CD4-positive, alpha-beta T cell (primary cell): ENCODE measurements at regions not wholly inside any gene's neighbourhood (a gene's known extent, or its start where the extent isn't known, plus 50 kb on each side); places are given as distances from the start of the nearest gene placed in this dataset.
"Not testable (repeated sequence)": the region's sequence is repeated elsewhere in the genome, so short reads cannot be mapped to it uniquely, and the experiment has no call there.

Experiments
- ATAC-seq: fragments of 200-7000 bp; cut with Tn5 transposase; one replicate; pipeline ENCODE4 v1.10.0; 2022; ENCODE audit warnings: mild to moderate bottlenecking; ENCODE audit not compliant: poor library complexity
- CTCF ChIA-PET: fragments of 350-600 bp; sonication (Branson Sonifier 250); formaldehyde crosslinking; loops from one replicate; lab custom pipeline; 2021; ENCODE audit warnings: antibody characterized with exemption, inconsistent platforms; lab: Charles Lee
- POLR2A ChIA-PET: fragments of 350-600 bp; sonication (Branson Sonifier 250); formaldehyde crosslinking; loops from one replicate; lab custom pipeline; 2021; ENCODE audit warnings: antibody characterized with exemption, inconsistent platforms; lab: Charles Lee
- DNase-seq, 14 experiments: peaks; one replicate each; pipeline ENCODE4 v3.0.0-alpha.2; 2013 to 2020; ENCODE audit warnings: mixed read lengths in 2 of 14
- H3K27ac ChIP-seq, 2 donors: one replicate each; pipeline versions ENCODE4 v1.5.1 to v1.7.0; 2013; ENCODE audit warnings: low read length in 2 of 2, low read depth in 1 of 2, mild to moderate bottlenecking in 1 of 2
- H3K27me3 ChIP-seq, 2 experiments: 1 replicate in 1 of 2; 2 replicates in 1 of 2; pipeline versions ENCODE4 v1.6.1 to v1.7.0; 2013; ENCODE audit warnings: low read length in 2 of 2, control low read depth in 1 of 2, mild to moderate bottlenecking in 1 of 2, moderate library complexity in 1 of 2; ENCODE audit not compliant: insufficient read depth in 2 of 2, control insufficient read depth in 1 of 2
- H3K36me3 ChIP-seq: one replicate; pipeline ENCODE4 v1.6.1; 2013; ENCODE audit warnings: low read length, control low read depth; ENCODE audit not compliant: insufficient read depth
- H3K4me1 ChIP-seq: one replicate; pipeline ENCODE4 v1.6.1; 2013; ENCODE audit warnings: low read length, control low read depth; ENCODE audit not compliant: insufficient read depth
- H3K4me3 ChIP-seq: one replicate; pipeline ENCODE4 v1.5.1; 2013; ENCODE audit warnings: mild to moderate bottlenecking, low read length, moderate library complexity
- H3K9me3 ChIP-seq, 2 experiments: 1 replicate in 1 of 2; 2 replicates in 1 of 2; pipeline versions ENCODE4 v1.6.1 to v1.7.0; 2013; ENCODE audit warnings: low read length in 2 of 2, mild to moderate bottlenecking in 2 of 2, control low read depth in 1 of 2, moderate library complexity in 1 of 2; ENCODE audit not compliant: control insufficient read depth in 1 of 2, insufficient read depth in 1 of 2
- H3K27ac Mint-ChIP-seq: one replicate; pipeline ENCODE4 v1.8.0; 2020; ENCODE audit warnings: mixed read lengths
- H3K27me3 Mint-ChIP-seq: one replicate; pipeline ENCODE4 v1.8.0; 2021; ENCODE audit warnings: mixed read lengths
- H3K36me3 Mint-ChIP-seq: one replicate; pipeline ENCODE4 v1.8.0; 2021; ENCODE audit warnings: low read depth, mixed read lengths
- H3K4me1 Mint-ChIP-seq: one replicate; pipeline ENCODE4 v1.8.0; 2021; ENCODE audit warnings: low read depth, mixed read lengths
- H3K4me3 Mint-ChIP-seq: one replicate; pipeline ENCODE4 v1.8.0; 2020; ENCODE audit warnings: mild to moderate bottlenecking, mixed read lengths
- H3K9me3 Mint-ChIP-seq: one replicate; pipeline ENCODE4 v1.8.0; 2020; ENCODE audit warnings: mixed read lengths
- CTCF ChIP-seq: fragments of 200-600 bp; IDR thresholded peaks from one replicate; pipeline ENCODE4 v1.8.0; 2022; ENCODE audit warnings: antibody characterized with exemption, mild to moderate bottlenecking
- intact Hi-C, 2 experiments: fragments of 100-400 bp; cut with DNase I in 1 of 2; cut with micrococcal nuclease in 1 of 2; formaldehyde crosslinking; loops; one replicate each; pipeline versions ENCODE4 v1.15.1 to v1.9.0; 2023 to 2025; cut with DNase I, micrococcal nuclease

- POLR2A ChIA-PET: no interaction called here
- H3K27me3 ChIP-seq: no peaks in the 10 kb centered on the region
- Mint-ChIP-seq H3K27ac (no peak overlapping the region), H3K4me1 (no peaks in the 10 kb centered on the region), H3K4me3 (no peak overlapping the region), H3K27me3 (no peaks in the 10 kb centered on the region), H3K9me3 (no peaks in the 10 kb centered on the region), H3K36me3 (no peaks in the 10 kb centered on the region)
- H3K4me1 ChIP-seq: no peaks in the 10 kb centered on the region
- TF ChIP-seq CTCF: no peak
- intact Hi-C loops: no loop called here
- no peak overlapping the region for H3K27ac ChIP-seq
- no peak overlapping the region for H3K4me3 ChIP-seq
- no peak for DNase-seq
- H3K36me3 ChIP-seq: no peaks in the 10 kb centered on the region
- no peak for ATAC-seq
- CTCF ChIA-PET: no interaction called here
- H3K9me3 ChIP-seq: peaks cover 0 to 5% of the 10 kb centered on the region in 2 experiments
Measured at GRCh38 chr18:68387246-68387645, 327.7 kb downstream of the TMX3 start.

- CTCF ChIA-PET, intact Hi-C loops, ATAC-seq: not testable (repeated sequence)
Measured at GRCh38 chr18:68383979-68384378, 330.9 kb downstream of the TMX3 start.

GRCh38 chr18:68376926-68377325 is 338.0 kb downstream of the TMX3 start:
- Mint-ChIP-seq H3K4me1 (no peaks in the 10 kb centered on the region), H3K36me3 (no peaks in the 10 kb centered on the region), H3K4me3 (no peak overlapping the region), H3K27ac (no peak overlapping the region), H3K9me3 (no peaks in the 10 kb centered on the region), H3K27me3 (no peaks in the 10 kb centered on the region)
- ChIA-PET CTCF (no interaction called here), POLR2A (no interaction called here)
- Histone ChIP-seq H3K36me3 (no peaks in the 10 kb centered on the region), H3K9me3 (peaks cover 0 to 4% of the 10 kb centered on the region in 2 experiments), H3K27ac (no peak overlapping the region), H3K4me3 (no peak overlapping the region), H3K4me1 (no peaks in the 10 kb centered on the region), H3K27me3 (no peaks in the 10 kb centered on the region)
- intact Hi-C loops: no loop called here
- no peak for ATAC-seq
- TF ChIP-seq CTCF: no peak
- no peak for DNase-seq

More at GRCh38 chr18:68383979-68384378, 330.9 kb downstream of the TMX3 start:
- H3K9me3 Mint-ChIP-seq, H3K9me3 ChIP-seq, H3K27ac Mint-ChIP-seq, H3K4me1 ChIP-seq, H3K4me3 ChIP-seq, H3K4me3 Mint-ChIP-seq, H3K36me3 ChIP-seq, H3K4me1 Mint-ChIP-seq, H3K27ac ChIP-seq, H3K27me3 ChIP-seq, POLR2A ChIA-PET, H3K36me3 Mint-ChIP-seq, DNase-seq, H3K27me3 Mint-ChIP-seq: not testable (repeated sequence)

GRCh38 chr18:68362907-68363306 is 352.0 kb downstream of the TMX3 start:
- Histone ChIP-seq H3K4me1 (no peaks in the 10 kb centered on the region), H3K27me3 (no peaks in the 10 kb centered on the region), H3K36me3 (no peaks in the 10 kb centered on the region), H3K9me3 (peaks cover 0 to 4% of the 10 kb centered on the region in 2 experiments), H3K4me3 (no peak overlapping the region), H3K27ac (no peak overlapping the region)
- Mint-ChIP-seq H3K27me3 (no peaks in the 10 kb centered on the region), H3K4me1 (no peaks in the 10 kb centered on the region), H3K9me3 (no peaks in the 10 kb centered on the region), H3K4me3 (no peak overlapping the region), H3K27ac (no peak overlapping the region), H3K36me3 (no peaks in the 10 kb centered on the region)
- POLR2A ChIA-PET: no interaction called here
- ATAC-seq (no peak), DNase-seq (no peak)
- intact Hi-C loops: no loop called here
- no peak for TF ChIP-seq CTCF
- CTCF ChIA-PET: no interaction called here
